ENCODE measurements at regions not wholly inside any gene's neighbourhood (a gene's known extent, or its start where the extent isn't known, plus 50 kb on each side); places are given as distances from the start of the nearest gene placed in this dataset.

DNA sequence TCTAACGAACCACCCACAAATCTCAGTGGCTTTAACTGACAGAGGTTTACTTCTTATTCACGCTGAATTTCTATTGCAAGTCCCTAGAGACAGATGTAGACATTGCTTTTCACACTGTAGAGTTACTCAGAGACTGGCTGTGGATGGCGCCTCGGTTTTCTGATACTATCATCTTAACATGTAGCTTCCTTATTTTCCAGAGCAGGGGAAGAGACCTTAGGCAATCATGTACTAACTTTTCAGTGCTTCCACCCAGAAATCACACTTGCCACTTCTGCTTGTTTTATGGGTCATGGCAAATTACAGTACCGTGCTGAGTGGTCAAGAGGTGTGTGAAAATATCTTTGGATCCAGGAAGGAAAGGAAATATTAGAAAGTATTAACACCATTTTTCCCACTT lies 65.4 kb downstream of the MAF start:
- ATAC-seq (ENCODE audit: low FRiP score in 2 of 2) (peak in 1 of 2 donors; percentile 68), DNase-seq (no peak)
- no peaks in the 10 kb centered on the region for H3K36me3 ChIP-seq
- TF ChIP-seq POLR2A (IDR thresholded peaks at IDR 0.05) = no peak
- no peak for TF ChIP-seq POLR2AphosphoS5 (IDR thresholded peaks at IDR 0.05)
- no peak for TF ChIP-seq EP300 (IDR thresholded peaks at IDR 0.05)
- TF ChIP-seq, protein P1, sequence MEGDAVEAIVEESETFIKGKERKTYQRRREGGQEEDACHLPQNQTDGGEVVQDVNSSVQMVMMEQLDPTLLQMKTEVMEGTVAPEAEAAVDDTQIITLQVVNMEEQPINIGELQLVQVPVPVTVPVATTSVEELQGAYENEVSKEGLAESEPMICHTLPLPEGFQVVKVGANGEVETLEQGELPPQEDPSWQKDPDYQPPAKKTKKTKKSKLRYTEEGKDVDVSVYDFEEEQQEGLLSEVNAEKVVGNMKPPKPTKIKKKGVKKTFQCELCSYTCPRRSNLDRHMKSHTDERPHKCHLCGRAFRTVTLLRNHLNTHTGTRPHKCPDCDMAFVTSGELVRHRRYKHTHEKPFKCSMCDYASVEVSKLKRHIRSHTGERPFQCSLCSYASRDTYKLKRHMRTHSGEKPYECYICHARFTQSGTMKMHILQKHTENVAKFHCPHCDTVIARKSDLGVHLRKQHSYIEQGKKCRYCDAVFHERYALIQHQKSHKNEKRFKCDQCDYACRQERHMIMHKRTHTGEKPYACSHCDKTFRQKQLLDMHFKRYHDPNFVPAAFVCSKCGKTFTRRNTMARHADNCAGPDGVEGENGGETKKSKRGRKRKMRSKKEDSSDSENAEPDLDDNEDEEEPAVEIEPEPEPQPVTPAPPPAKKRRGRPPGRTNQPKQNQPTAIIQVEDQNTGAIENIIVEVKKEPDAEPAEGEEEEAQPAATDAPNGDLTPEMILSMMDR (IDR thresholded peaks at IDR 0.05) = no peak
- WGBS, 2 donors = 53 to 63% methylated on average over 5 of the region's 5 CpGs
- no peaks in the 10 kb centered on the region for H3K27me3 ChIP-seq
- H3K9me3 ChIP-seq = no peaks in the 10 kb centered on the region
- H3K27ac ChIP-seq = no peak overlapping the region
- no peaks in the 10 kb centered on the region for H3K4me1 ChIP-seq
- no peak overlapping the region for H3K4me3 ChIP-seq

DNA sequence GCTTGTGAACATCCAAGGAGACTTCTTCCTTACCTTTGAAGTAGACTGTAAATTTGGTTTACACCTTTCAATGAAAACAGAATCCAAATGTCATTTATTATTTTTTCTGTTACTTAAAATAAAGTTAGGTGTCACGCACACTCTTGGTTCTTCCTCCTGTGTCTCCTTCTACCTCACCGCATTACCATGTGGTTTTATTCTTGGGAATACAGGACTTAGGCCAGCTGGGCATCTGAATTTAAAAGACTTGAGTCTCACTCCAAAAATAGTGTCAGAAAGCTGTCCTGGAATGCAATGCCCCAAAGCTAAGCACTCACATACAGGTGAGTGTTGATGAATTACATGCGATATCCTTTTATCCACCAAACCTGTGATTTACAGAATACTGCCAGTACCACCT lies 66.4 kb downstream of the MAF start:
- TF ChIP-seq EP300 (IDR thresholded peaks at IDR 0.05) (no peak), POLR2A (IDR thresholded peaks at IDR 0.05) (no peak), POLR2AphosphoS5 (IDR thresholded peaks at IDR 0.05) (no peak)
- TF ChIP-seq, protein P1 (IDR thresholded peaks at IDR 0.05) = no peak
- ATAC-seq (ENCODE audit: low FRiP score in 2 of 2) (no peak), DNase-seq (no peak)
- H3K27ac ChIP-seq = no peak overlapping the region
- H3K4me3 ChIP-seq = no peak overlapping the region
- no peaks in the 10 kb centered on the region for H3K4me1 ChIP-seq
- H3K36me3 ChIP-seq = no peaks in the 10 kb centered on the region
- WGBS, 2 donors = 93 to 94% methylated on average over 3 of the region's 3 CpGs
- H3K27me3 ChIP-seq = no peaks in the 10 kb centered on the region
- H3K9me3 ChIP-seq = no peaks in the 10 kb centered on the region

DNA sequence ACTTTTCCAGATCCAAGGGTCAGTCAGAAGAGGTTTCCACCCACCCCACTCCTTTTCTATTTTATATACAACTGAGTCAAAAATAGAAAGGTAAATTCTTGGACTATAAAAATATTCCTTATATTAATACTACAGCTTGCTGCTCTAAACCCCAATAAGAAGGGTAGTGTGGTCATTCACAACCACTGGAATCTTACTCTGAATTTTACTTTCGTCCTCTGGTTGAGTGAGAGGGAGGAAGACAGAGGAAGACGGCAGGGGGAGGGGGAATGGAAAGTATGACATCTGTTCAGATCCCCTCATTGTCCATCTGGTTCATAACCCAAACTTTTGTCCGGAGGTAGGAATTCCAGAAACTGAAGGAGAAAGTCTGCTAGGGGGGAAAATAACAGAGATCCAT lies 67.2 kb downstream of the MAF start:
- Histone ChIP-seq H3K9me3 (no peaks in the 10 kb centered on the region), H3K27me3 (no peaks in the 10 kb centered on the region), H3K4me1 (no peaks in the 10 kb centered on the region), H3K4me3 (no peak overlapping the region), H3K36me3 (no peaks in the 10 kb centered on the region), H3K27ac (no peak overlapping the region)
- TF ChIP-seq, protein P1 (IDR thresholded peaks at IDR 0.05) = no peak
- TF ChIP-seq EP300 (IDR thresholded peaks at IDR 0.05) (no peak), POLR2A (IDR thresholded peaks at IDR 0.05) (no peak), POLR2AphosphoS5 (IDR thresholded peaks at IDR 0.05) (no peak)
- 75% methylated on average over 3 of the region's 3 CpGs for WGBS, 2 donors
- ATAC-seq (ENCODE audit: low FRiP score in 2 of 2) (no peak), DNase-seq (no peak)

DNA sequence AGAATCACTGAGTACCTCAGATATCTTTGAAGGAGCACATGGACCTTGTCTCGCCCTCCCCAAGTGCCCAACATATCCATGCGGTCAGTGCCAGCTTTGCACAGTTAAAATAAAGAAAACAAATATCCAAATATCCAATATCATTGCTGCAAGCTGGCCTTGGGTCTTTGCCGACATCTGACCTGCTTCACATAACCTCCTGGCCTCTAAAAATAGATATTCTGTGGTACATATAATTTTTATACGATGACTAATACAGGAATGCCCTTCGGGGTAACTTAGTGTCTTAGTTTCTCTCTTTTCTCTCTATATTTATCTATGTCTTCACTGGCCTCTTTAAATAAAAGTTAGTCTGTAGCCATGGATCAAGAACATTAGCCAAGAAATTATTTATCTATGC lies 67.8 kb downstream of the MAF start:
- ATAC-seq (ENCODE audit: low FRiP score in 2 of 2) (no peak), DNase-seq (no peak)
- Histone ChIP-seq H3K27ac (no peak overlapping the region), H3K9me3 (no peaks in the 10 kb centered on the region), H3K4me3 (no peak overlapping the region), H3K4me1 (no peaks in the 10 kb centered on the region), H3K27me3 (no peaks in the 10 kb centered on the region), H3K36me3 (no peaks in the 10 kb centered on the region)
- TF ChIP-seq POLR2AphosphoS5 (IDR thresholded peaks at IDR 0.05) = no peak
- no peak for TF ChIP-seq EP300 (IDR thresholded peaks at IDR 0.05)
- TF ChIP-seq, protein P1 (IDR thresholded peaks at IDR 0.05) = no peak
- TF ChIP-seq POLR2A (IDR thresholded peaks at IDR 0.05) = no peak
- 89 to 93% methylated on average over 5 of the region's 5 CpGs for WGBS, 2 donors

DNA sequence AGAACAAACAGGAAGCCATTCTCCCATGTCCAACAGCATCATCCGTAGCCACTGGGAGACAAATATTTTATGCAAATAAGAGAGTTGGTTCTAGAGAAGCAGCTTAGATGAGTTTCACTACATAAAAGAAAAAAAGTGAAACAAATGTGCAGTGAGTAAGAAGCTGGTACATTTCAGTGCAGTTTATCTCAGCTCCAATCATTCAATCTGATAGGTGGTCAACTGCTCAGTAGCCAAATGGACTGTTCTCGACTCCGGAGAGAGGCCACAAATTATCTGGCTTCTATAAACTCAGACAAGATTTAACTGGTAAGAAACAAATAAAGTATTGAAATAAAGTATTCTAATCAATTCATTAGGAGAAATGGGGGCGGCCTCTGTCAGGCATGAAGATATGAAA lies 68.3 kb downstream of the MAF start:
- WGBS, 2 donors = 94% methylated on average over 4 of the region's 4 CpGs
- no peak for TF ChIP-seq POLR2AphosphoS5 (IDR thresholded peaks at IDR 0.05)
- TF ChIP-seq, protein P1 (IDR thresholded peaks at IDR 0.05) = no peak
- Histone ChIP-seq H3K4me1 (no peaks in the 10 kb centered on the region), H3K27ac (no peak overlapping the region), H3K36me3 (no peaks in the 10 kb centered on the region), H3K27me3 (no peaks in the 10 kb centered on the region), H3K4me3 (no peak overlapping the region), H3K9me3 (no peaks in the 10 kb centered on the region)
- DNase-seq (no peak), ATAC-seq (ENCODE audit: low FRiP score in 2 of 2) (no peak)

Measured in upper lobe of left lung (tissue), 6 donors.